IMR-90 (cell line): ENCODE measurements at regions not wholly inside any gene's neighbourhood (a gene's known extent, or its start where the extent isn't known, plus 50 kb on each side); places are given as distances from the start of the nearest gene placed in this dataset.

Experiments used
- ATAC-seq: fragments of 200-7000 bp; cut with Tn5 transposase; 2 replicates; pipeline ENCODE4 v1.9.1; 2020; ENCODE audit warnings: low read depth, mild to moderate bottlenecking, moderate library complexity
- BruUV-seq: library from RNA; stranded (reverse); fragments of 400-500 nt; replicated peaks from 2 replicates; lab custom pipeline; 2021; lab: Mats Ljungman, UMichigan
- CTCF ChIA-PET: fragments of 300-600 bp; formaldehyde crosslinking; extraction: SDS; loops from one replicate; lab custom pipeline; 2021; ENCODE audit warnings: antibody characterized with exemption; lab: Yijun Ruan, JAX
- POLR2A ChIA-PET: fragments of 300-600 bp; sonication (Branson Sonifier 250); formaldehyde crosslinking; loops from one replicate; lab custom pipeline; 2022; ENCODE audit warnings: antibody characterized with exemption; ENCODE audit not compliant: unreplicated experiment; lab: Charles Lee
- DNase-seq: peaks from one replicate; pipeline ENCODE4 v3.0.0; 2013
- H2AFZ ChIP-seq: replicated peaks from 2 replicates; pipeline ENCODE3; 2013; ENCODE audit warnings: low read length, mild to moderate bottlenecking; ENCODE audit not compliant: poor library complexity
- H2AK5ac ChIP-seq: 2 replicates; pipeline ENCODE4 v1.6.1; 2013; ENCODE audit warnings: low read depth, low read length, inconsistent platforms
- H2AK9ac ChIP-seq: replicated peaks from 2 replicates; pipeline ENCODE3; 2013; ENCODE audit warnings: mild to moderate bottlenecking, low read depth, low read length, moderate library complexity; ENCODE audit not compliant: poor library complexity
- H2BK120ac ChIP-seq: 2 replicates; pipeline ENCODE4 v1.6.1; 2013; ENCODE audit warnings: low read depth, low read length, inconsistent platforms
- H2BK15ac ChIP-seq: 3 replicates; pipeline ENCODE4 v1.6.1; 2013; ENCODE audit warnings: low read depth, low read length, inconsistent platforms
- H2BK20ac ChIP-seq: 2 replicates; pipeline ENCODE4 v1.6.1; 2013; ENCODE audit warnings: low read depth, mild to moderate bottlenecking, inconsistent platforms, low read length, moderate library complexity
- H2BK5ac ChIP-seq: 2 replicates; pipeline ENCODE4 v1.6.1; 2013; ENCODE audit warnings: mild to moderate bottlenecking, low read depth, low read length, inconsistent platforms; ENCODE audit not compliant: poor library complexity, severe bottlenecking
- H3K14ac ChIP-seq: replicated peaks from 2 replicates; pipeline ENCODE4 v1.6.1; 2013; ENCODE audit warnings: low read depth, low read length, inconsistent platforms
- H3K18ac ChIP-seq: 2 replicates; pipeline ENCODE4 v1.6.1; 2013; ENCODE audit warnings: low read depth, low read length, control low read depth
- H3K23ac ChIP-seq: 2 replicates; pipeline ENCODE4 v1.6.1; 2013; ENCODE audit warnings: low read depth, low read length, inconsistent platforms
- H3K27ac ChIP-seq: 2 replicates; pipeline ENCODE4 v1.5.1; 2013; ENCODE audit warnings: mild to moderate bottlenecking, control low read depth, low read length; ENCODE audit not compliant: insufficient read depth
- H3K27me3 ChIP-seq: 2 replicates; pipeline ENCODE4 v1.6.1; 2013; ENCODE audit warnings: low read length; ENCODE audit not compliant: control insufficient read depth, insufficient read depth
- H3K36me3 ChIP-seq: 2 replicates; pipeline ENCODE4 v1.6.1; 2013; ENCODE audit warnings: low read length, mixed read lengths; ENCODE audit not compliant: control insufficient read depth, insufficient read depth
- H3K4ac ChIP-seq: 2 replicates; pipeline ENCODE4 v1.6.1; 2013; ENCODE audit warnings: low read depth, low read length, inconsistent platforms
- H3K4me1 ChIP-seq: 2 replicates; pipeline ENCODE4 v1.6.1; 2013; ENCODE audit warnings: low read length, mixed read lengths; ENCODE audit not compliant: control insufficient read depth, insufficient read depth
- H3K4me2 ChIP-seq: 2 replicates; pipeline ENCODE4 v1.6.1; 2013; ENCODE audit warnings: low read depth, mild to moderate bottlenecking, control low read depth, low read length, moderate library complexity
- H3K4me3 ChIP-seq: 2 replicates; pipeline ENCODE4 v1.5.1; 2013; ENCODE audit warnings: low read depth, mild to moderate bottlenecking, control low read depth, low read length, moderate library complexity; ENCODE audit not compliant: insufficient read depth
- H3K56ac ChIP-seq: 2 replicates; pipeline ENCODE4 v1.6.1; 2013; ENCODE audit warnings: low read length, inconsistent platforms; ENCODE audit not compliant: insufficient read depth; ENCODE audit errors: extremely low read depth
- H3K79me1 ChIP-seq, 2 experiments: 2 replicates each; pipeline ENCODE4 v1.6.1; 2013; ENCODE audit warnings: low read length in 2 of 2, inconsistent platforms in 1 of 2, low read depth in 1 of 2
- H3K9ac ChIP-seq: 2 replicates; pipeline ENCODE4 v1.6.1; 2013; ENCODE audit warnings: low read depth, low read length, control low read depth
- H3K9me1 ChIP-seq: 2 replicates; pipeline ENCODE4 v1.6.1; 2013; ENCODE audit warnings: low read length, inconsistent platforms; ENCODE audit not compliant: insufficient read depth
- H3K9me3 ChIP-seq: 2 replicates; pipeline ENCODE4 v1.6.1; 2013; ENCODE audit warnings: low read length; ENCODE audit not compliant: control insufficient read depth, insufficient read depth
- H4K20me1 ChIP-seq: 2 replicates; pipeline ENCODE4 v1.6.1; 2013; ENCODE audit warnings: low read length, inconsistent platforms; ENCODE audit not compliant: insufficient read depth
- H4K5ac ChIP-seq: 2 replicates; pipeline ENCODE4 v1.6.1; 2013; ENCODE audit warnings: mild to moderate bottlenecking, low read depth, low read length, control low read depth
- H4K8ac ChIP-seq, 2 experiments: 2 replicates each; pipeline ENCODE4 v1.6.1; 2013; ENCODE audit warnings: low read depth in 2 of 2, low read length in 2 of 2, control low read depth in 1 of 2, inconsistent platforms in 1 of 2
- H4K91ac ChIP-seq: 2 replicates; pipeline ENCODE4 v1.6.1; 2013; ENCODE audit warnings: low read depth, low read length, inconsistent platforms; ENCODE audit not compliant: insufficient read depth
- BHLHE40 ChIP-seq: fragments of 150-350 bp; IDR thresholded peaks from 2 replicates; pipeline ENCODE4 v1.6.1; 2016; ENCODE audit warnings: mild to moderate bottlenecking, low read depth, low read length
- CEBPB ChIP-seq: IDR thresholded peaks from 2 replicates; pipeline ENCODE4 v1.6.1; 2012; ENCODE audit warnings: low read depth, low read length, improper control_type of control experiment
- CHD1 ChIP-seq: IDR thresholded peaks from 2 replicates; pipeline ENCODE4 v1.6.1; 2012; ENCODE audit warnings: low read depth, low read length, improper control_type of control experiment
- FOS ChIP-seq: fragments of 150-350 bp; IDR thresholded peaks from 2 replicates; pipeline ENCODE4 v1.6.1; 2016; ENCODE audit warnings: low read depth, low read length
- MAFK ChIP-seq: IDR thresholded peaks from 2 replicates; pipeline ENCODE4 v1.6.1; 2012; ENCODE audit warnings: low read depth, low read length, improper control_type of control experiment
- MXI1 ChIP-seq: IDR thresholded peaks from 2 replicates; pipeline ENCODE4 v1.6.1; 2012; ENCODE audit warnings: low read depth, mild to moderate bottlenecking, low read length, moderate library complexity, borderline replicate concordance
- NFE2L2 ChIP-seq: fragments of 150-350 bp; IDR thresholded peaks from 2 replicates; pipeline ENCODE4 v1.6.1; 2016; ENCODE audit warnings: low read depth, mild to moderate bottlenecking, low read length
- RCOR1 ChIP-seq: IDR thresholded peaks from 2 replicates; pipeline ENCODE4 v1.6.1; 2012; ENCODE audit warnings: mild to moderate bottlenecking, low read length, improper control_type of control experiment; ENCODE audit not compliant: insufficient replicate concordance
- RFX5 ChIP-seq: IDR thresholded peaks from 2 replicates; pipeline ENCODE4 v1.8.0; 2012; ENCODE audit warnings: low read depth, mild to moderate bottlenecking, low read length, moderate library complexity
- WGBS, 2 experiments: methylation state at CpG; one replicate each; pipeline versions ENCODE4 v1.1.5 to v1.1.7; 2013; ENCODE audit warnings: missing lambda C conversion rate in 2 of 2; ENCODE audit not compliant: insufficient read length in 1 of 2; ENCODE audit errors: extremely low coverage in 2 of 2; 5-methylcytosine and 5-hydroxymethylcytosine counted together
- dilution Hi-C: fragments of 300-500 bp; cut with HindIII; formaldehyde crosslinking; loops from one replicate; pipeline ENCODE4 v1.14.3; 2018; ENCODE audit warnings: low sequenced_read_pairs; ENCODE audit not compliant: unreplicated experiment
- in situ Hi-C: fragments of 300-500 bp; cut with MboI; formaldehyde crosslinking; loops from 3 replicates; pipeline ENCODE4 v1.14.3; 2019; ENCODE audit warnings: low sequenced_read_pairs, inconsistent platforms, mixed read lengths
- intact Hi-C: fragments of 100-400 bp; cut with micrococcal nuclease; formaldehyde crosslinking; loops from 2 replicates; pipeline ENCODE4 v1.10.0; 2022
- TF ChIP-seq, protein P1 (sequence below): fragments of 150-350 bp; IDR thresholded peaks from 2 replicates; pipeline ENCODE4 v1.6.1; 2017; ENCODE audit warnings: mild to moderate bottlenecking, antibody characterized with exemption, low read length, low read depth
- TF ChIP-seq, protein P2 (sequence below): fragments of 150-350 bp; IDR thresholded peaks from 2 replicates; pipeline ENCODE4 v1.6.1; 2016; ENCODE audit warnings: low read depth, mild to moderate bottlenecking, low read length, moderate library complexity, borderline replicate concordance
- TF ChIP-seq, protein P3 (sequence below): conservative IDR thresholded peaks from 2 replicates; pipeline ENCODE4 v1.5.1; 2012; ENCODE audit warnings: mild to moderate bottlenecking, low read depth, low read length, improper control_type of control experiment

DNA sequence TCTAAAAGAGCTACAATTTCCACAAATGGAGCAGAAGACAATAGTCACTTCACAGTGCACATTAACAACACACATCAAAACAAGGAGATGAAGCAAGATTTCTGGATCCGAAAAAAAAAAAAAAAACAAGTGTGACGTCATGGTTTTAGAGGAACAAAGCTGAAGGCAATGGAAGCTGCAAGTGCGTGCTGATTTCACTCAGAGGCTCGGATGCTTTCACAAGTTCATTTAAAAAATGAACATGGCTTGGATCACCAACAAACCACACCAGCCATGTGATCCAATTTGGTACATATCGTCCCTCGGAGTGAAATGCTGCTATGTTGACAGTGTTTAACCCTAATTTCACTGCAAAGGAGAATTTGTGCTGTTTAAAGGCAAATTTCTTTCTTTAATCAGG lies 337.0 kb upstream of the PRKCQ start:
- in situ Hi-C loops (no loop called here), dilution Hi-C loops (no loop called here), intact Hi-C loops (no loop called here)
- Histone ChIP-seq H3K9me1 (no peaks in the 10 kb centered on the region), H3K9ac (no peak overlapping the region), H3K56ac (no peak overlapping the region), H4K20me1 (no peaks in the 10 kb centered on the region), H3K4me3 (no peak overlapping the region), H2AFZ (no peak overlapping the region), H3K4ac (no peak overlapping the region), H3K36me3 (no peaks in the 10 kb centered on the region), H2AK5ac (no peak overlapping the region), H4K5ac (no peak overlapping the region), H3K4me2 (no peak overlapping the region), H3K27me3 (peaks cover 4% of the 10 kb centered on the region; the same call in 1 of the 2 replicates), H3K23ac (no peak overlapping the region), H2BK120ac (no peak overlapping the region), H3K79me1 (no peaks in the 10 kb centered on the region), H3K18ac (no peak overlapping the region), H3K14ac (no peak overlapping the region), H3K27ac (no peak overlapping the region), H2BK15ac (no peak overlapping the region), H2BK5ac (no peak overlapping the region), H3K9me3 (no peaks in the 10 kb centered on the region), H4K91ac (no peak overlapping the region), H4K8ac (no peak overlapping the region), H2AK9ac (no peak overlapping the region), H3K4me1 (no peaks in the 10 kb centered on the region), H2BK20ac (no peak overlapping the region)
- CTCF ChIA-PET, result no interaction called here
- WGBS, 2 experiments, result no CpG with 5 or more reads among the region's 6 CpGs
- no peak for DNase-seq
- no peak for ATAC-seq
- BruUV-seq, result no TSS peak
- POLR2A ChIA-PET, result no interaction called here
- no peak for TF ChIP-seq MXI1
- TF ChIP-seq BHLHE40, result no peak
- no peak for TF ChIP-seq NFE2L2
- TF ChIP-seq, protein P1, sequence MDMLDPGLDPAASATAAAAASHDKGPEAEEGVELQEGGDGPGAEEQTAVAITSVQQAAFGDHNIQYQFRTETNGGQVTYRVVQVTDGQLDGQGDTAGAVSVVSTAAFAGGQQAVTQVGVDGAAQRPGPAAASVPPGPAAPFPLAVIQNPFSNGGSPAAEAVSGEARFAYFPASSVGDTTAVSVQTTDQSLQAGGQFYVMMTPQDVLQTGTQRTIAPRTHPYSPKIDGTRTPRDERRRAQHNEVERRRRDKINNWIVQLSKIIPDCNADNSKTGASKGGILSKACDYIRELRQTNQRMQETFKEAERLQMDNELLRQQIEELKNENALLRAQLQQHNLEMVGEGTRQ, result no peak
- TF ChIP-seq CEBPB, result no peak
- TF ChIP-seq, protein P2, sequence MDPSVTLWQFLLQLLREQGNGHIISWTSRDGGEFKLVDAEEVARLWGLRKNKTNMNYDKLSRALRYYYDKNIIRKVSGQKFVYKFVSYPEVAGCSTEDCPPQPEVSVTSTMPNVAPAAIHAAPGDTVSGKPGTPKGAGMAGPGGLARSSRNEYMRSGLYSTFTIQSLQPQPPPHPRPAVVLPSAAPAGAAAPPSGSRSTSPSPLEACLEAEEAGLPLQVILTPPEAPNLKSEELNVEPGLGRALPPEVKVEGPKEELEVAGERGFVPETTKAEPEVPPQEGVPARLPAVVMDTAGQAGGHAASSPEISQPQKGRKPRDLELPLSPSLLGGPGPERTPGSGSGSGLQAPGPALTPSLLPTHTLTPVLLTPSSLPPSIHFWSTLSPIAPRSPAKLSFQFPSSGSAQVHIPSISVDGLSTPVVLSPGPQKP, result no peak
- TF ChIP-seq RFX5, result no peak
- TF ChIP-seq, protein P3, sequence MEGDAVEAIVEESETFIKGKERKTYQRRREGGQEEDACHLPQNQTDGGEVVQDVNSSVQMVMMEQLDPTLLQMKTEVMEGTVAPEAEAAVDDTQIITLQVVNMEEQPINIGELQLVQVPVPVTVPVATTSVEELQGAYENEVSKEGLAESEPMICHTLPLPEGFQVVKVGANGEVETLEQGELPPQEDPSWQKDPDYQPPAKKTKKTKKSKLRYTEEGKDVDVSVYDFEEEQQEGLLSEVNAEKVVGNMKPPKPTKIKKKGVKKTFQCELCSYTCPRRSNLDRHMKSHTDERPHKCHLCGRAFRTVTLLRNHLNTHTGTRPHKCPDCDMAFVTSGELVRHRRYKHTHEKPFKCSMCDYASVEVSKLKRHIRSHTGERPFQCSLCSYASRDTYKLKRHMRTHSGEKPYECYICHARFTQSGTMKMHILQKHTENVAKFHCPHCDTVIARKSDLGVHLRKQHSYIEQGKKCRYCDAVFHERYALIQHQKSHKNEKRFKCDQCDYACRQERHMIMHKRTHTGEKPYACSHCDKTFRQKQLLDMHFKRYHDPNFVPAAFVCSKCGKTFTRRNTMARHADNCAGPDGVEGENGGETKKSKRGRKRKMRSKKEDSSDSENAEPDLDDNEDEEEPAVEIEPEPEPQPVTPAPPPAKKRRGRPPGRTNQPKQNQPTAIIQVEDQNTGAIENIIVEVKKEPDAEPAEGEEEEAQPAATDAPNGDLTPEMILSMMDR, result no peak
- no peak for TF ChIP-seq MAFK
- no peak for TF ChIP-seq RCOR1
- TF ChIP-seq CHD1, result no peak
- no peak for TF ChIP-seq FOS
